MM.1S (cell line): ENCODE measurements at regions not wholly inside any gene's neighbourhood (a gene's known extent, or its start where the extent isn't known, plus 50 kb on each side); places are given as distances from the start of the nearest gene placed in this dataset.

Experiments used
- CTCF ChIP-seq: fragments of 300-600 bp; sonication (generic); IDR thresholded peaks from 2 replicates; pipeline ENCODE4 v1.5.1; 2016; ENCODE audit warnings: antibody characterized with exemption, low read length, mixed read lengths
- EZH2 ChIP-seq: fragments of 300-600 bp; sonication (generic); optimal IDR thresholded peaks from 2 replicates; pipeline ENCODE3; 2017; ENCODE audit warnings: low read depth, mild to moderate bottlenecking, antibody characterized with exemption, low read length, mixed read lengths

DNA sequence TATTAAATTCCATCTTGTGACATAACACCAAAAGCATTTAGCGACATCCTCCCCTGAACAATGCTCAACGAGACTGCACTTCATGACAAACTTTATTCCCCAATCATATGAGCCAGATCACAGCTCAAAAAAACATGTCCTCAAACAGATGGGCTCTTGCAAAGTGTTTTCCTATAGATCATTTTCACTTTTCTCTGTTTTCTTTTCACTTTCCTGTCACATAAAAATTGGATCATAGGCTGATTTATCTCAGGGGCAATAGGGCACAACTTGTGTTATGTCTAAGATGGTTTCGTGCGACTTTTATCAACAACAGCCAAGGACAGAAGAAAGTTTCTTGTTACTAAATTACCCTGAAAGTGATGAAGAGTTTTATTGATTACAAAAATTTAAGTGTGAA is 206.1 kb downstream of the WDR11 start:
- no peak for TF ChIP-seq CTCF
- TF ChIP-seq EZH2: no peak
